SK-N-SH (cell line): ENCODE measurements at regions not wholly inside any gene's neighbourhood (a gene's known extent, or its start where the extent isn't known, plus 50 kb on each side); places are given as distances from the start of the nearest gene placed in this dataset.

ENCODE experiments used
- CTCF ChIA-PET: fragments of 300-600, 350-600 bp; formaldehyde crosslinking; extraction: SDS; loops from one replicate; lab custom pipeline; 2021; lab: Yijun Ruan, JAX
- POLR2A ChIA-PET: fragments of 350-600 bp; sonication (Branson Sonifier 250); formaldehyde crosslinking; extraction: SDS; loops from one replicate; lab custom pipeline; 2020; ENCODE audit warnings: antibody characterized with exemption, inconsistent platforms; lab: Yijun Ruan, JAX
- DNase-seq: peaks from one replicate; pipeline ENCODE4 v3.0.0; 2012
- H2AFZ ChIP-seq: fragments of 200-600 bp; sonication (generic); 2 replicates; pipeline ENCODE4 v1.8.1; 2016; ENCODE audit warnings: antibody characterized with exemption, mild to moderate bottlenecking, low read depth
- H3F3A ChIP-seq: fragments of 200-600 bp; sonication (generic); replicated peaks from 2 replicates; pipeline ENCODE3; 2016; ENCODE audit warnings: antibody characterized with exemption, mild to moderate bottlenecking; ENCODE audit not compliant: insufficient read depth
- H3K27ac ChIP-seq, 2 experiments: fragments of 200-500 bp in 1 of 2; fragments of 200-600 bp in 1 of 2; sonication (Bioruptor generic) in 1 of 2; sonication (generic), shearing (Covaris generic) in 1 of 2; 2 replicates each; pipeline versions ENCODE4 v1.5.1 to v1.6.1; 2014 to 2016; ENCODE audit warnings: low read depth in 2 of 2, inconsistent platforms in 1 of 2, low read length in 1 of 2, mild to moderate bottlenecking in 1 of 2, mixed read lengths in 1 of 2
- H3K27me3 ChIP-seq: fragments of 200-600 bp; sonication (generic), shearing (Covaris generic); 2 replicates; pipeline ENCODE4 v1.6.1; 2016; ENCODE audit warnings: mixed run types; ENCODE audit not compliant: insufficient read depth
- H3K36me3 ChIP-seq, 2 experiments: fragments of 200-500 bp in 1 of 2; fragments of 200-600 bp in 1 of 2; sonication (Bioruptor generic) in 1 of 2; sonication (generic) in 1 of 2; replicated peaks in 1 of 2; 2 replicates each; pipeline versions ENCODE3 to v1.5.1; 2014 to 2016; ENCODE audit warnings: low read length in 1 of 2, mild to moderate bottlenecking in 1 of 2; ENCODE audit not compliant: insufficient read depth in 2 of 2, control insufficient read depth in 1 of 2
- H3K4me1 ChIP-seq, 2 experiments: fragments of 200-500 bp in 1 of 2; fragments of 200-600 bp in 1 of 2; sonication (Bioruptor generic) in 1 of 2; sonication (generic), shearing (Covaris generic) in 1 of 2; 2 replicates each; pipeline versions ENCODE4 v1.5.1 to v1.6.1; 2014 to 2016; ENCODE audit warnings: low read depth in 1 of 2, low read length in 1 of 2, mixed run types in 1 of 2; ENCODE audit not compliant: insufficient read depth in 2 of 2, control insufficient read depth in 1 of 2
- H3K4me2 ChIP-seq: fragments of 200-600 bp; sonication (generic), shearing (Covaris generic); 2 replicates; pipeline ENCODE4 v1.6.1; 2017; ENCODE audit warnings: mixed run types
- H3K4me3 ChIP-seq, 2 experiments: fragments of 200-500 bp in 1 of 2; fragments of 200-600 bp in 1 of 2; sonication (Bioruptor generic) in 1 of 2; sonication (generic), shearing (Covaris generic) in 1 of 2; 2 replicates each; pipeline versions ENCODE4 v1.5.1 to v1.8.1; 2014 to 2016; ENCODE audit warnings: low read depth in 2 of 2, inconsistent platforms in 1 of 2, low read length in 1 of 2, mild to moderate bottlenecking in 1 of 2, mixed read lengths in 1 of 2, moderate library complexity in 1 of 2
- H3K79me2 ChIP-seq: fragments of 200-600 bp; sonication (generic); 2 replicates; pipeline ENCODE4 v1.8.1; 2017; ENCODE audit warnings: mild to moderate bottlenecking; ENCODE audit not compliant: insufficient read depth
- H3K9ac ChIP-seq: fragments of 200-600 bp; sonication (generic); 2 replicates; pipeline ENCODE4 v1.6.1; 2017; ENCODE audit warnings: mixed run types
- H3K9me2 ChIP-seq: fragments of 200-600 bp; sonication (generic); 2 replicates; pipeline ENCODE4 v1.6.1; 2017; ENCODE audit warnings: mixed run types
- H3K9me3 ChIP-seq: fragments of 200-600 bp; sonication (generic); 2 replicates; pipeline ENCODE4 v1.6.1; 2017; ENCODE audit warnings: mixed run types, mild to moderate bottlenecking, moderate library complexity
- H4K20me1 ChIP-seq: fragments of 200-600 bp; sonication (generic); 2 replicates; pipeline ENCODE4 v1.6.1; 2017; ENCODE audit warnings: mild to moderate bottlenecking, mixed run types; ENCODE audit not compliant: insufficient read depth
- CHD2 ChIP-seq: fragments of 150-350 bp; IDR thresholded peaks from 2 replicates; pipeline ENCODE4 v1.6.1; 2018; ENCODE audit warnings: low read length; ENCODE audit not compliant: partially characterized antibody
- CTCF ChIP-seq: fragments of 200-600 bp; sonication (generic); IDR thresholded peaks from 2 replicates; pipeline ENCODE4 v1.6.1; 2017; ENCODE audit warnings: antibody characterized with exemption, mild to moderate bottlenecking, moderate library complexity
- ELF1 ChIP-seq: IDR thresholded peaks from 2 replicates; pipeline ENCODE4 v1.4.0; 2012
- EP300 ChIP-seq, 2 experiments: IDR thresholded peaks; 2 replicates each; pipeline versions ENCODE4 v1.4.0 to v1.6.1; 2012; ENCODE audit warnings: borderline replicate concordance in 1 of 2, low read depth in 1 of 2, low read length in 1 of 2
- EZH2phosphoT487 ChIP-seq: fragments of 200-600 bp; sonication (generic); IDR thresholded peaks from 2 replicates; pipeline ENCODE4 v1.6.1; 2017; ENCODE audit warnings: low read depth, mixed run types, mild to moderate bottlenecking, antibody characterized with exemption, moderate library complexity, borderline replicate concordance
- GABPA ChIP-seq: IDR thresholded peaks from 2 replicates; pipeline ENCODE4 v1.4.0; 2012; ENCODE audit warnings: low read depth, mild to moderate bottlenecking
- GATA2 ChIP-seq: sonication (generic); formaldehyde crosslinking; IDR thresholded peaks from 2 replicates; pipeline ENCODE4 v1.5.0; 2020; ENCODE audit warnings: mild to moderate bottlenecking, missing genetic modification reagents
- IRF3 ChIP-seq: fragments of 150-350 bp; IDR thresholded peaks from 2 replicates; pipeline ENCODE4 v1.6.1; 2016; ENCODE audit warnings: mild to moderate bottlenecking, low read depth, low read length
- JUND ChIP-seq: IDR thresholded peaks from 2 replicates; pipeline ENCODE4 v1.4.0; 2012
- MEF2A ChIP-seq: IDR thresholded peaks from 2 replicates; pipeline ENCODE4 v1.4.0; 2012; ENCODE audit warnings: low read depth, borderline replicate concordance
- NRF1 ChIP-seq: IDR thresholded peaks from 2 replicates; pipeline ENCODE4 v1.6.1; 2012; ENCODE audit warnings: low read depth, mild to moderate bottlenecking, low read length
- REST ChIP-seq: IDR thresholded peaks from 2 replicates; pipeline ENCODE4 v1.6.1; 2012; ENCODE audit warnings: mild to moderate bottlenecking, low read depth, low read length, moderate library complexity
- RXRA ChIP-seq: IDR thresholded peaks from 2 replicates; pipeline ENCODE4 v1.4.0; 2012; ENCODE audit warnings: low read depth, mild to moderate bottlenecking, borderline replicate concordance
- TAF1 ChIP-seq: IDR thresholded peaks from 2 replicates; pipeline ENCODE4 v1.6.1; 2012; ENCODE audit warnings: low read depth, mild to moderate bottlenecking, low read length, moderate library complexity, borderline replicate concordance
- TCF12 ChIP-seq: IDR thresholded peaks from 2 replicates; pipeline ENCODE4 v1.4.0; 2012
- USF2 ChIP-seq: fragments of 150-350 bp; IDR thresholded peaks from 2 replicates; pipeline ENCODE4 v1.6.1; 2017; ENCODE audit warnings: antibody characterized with exemption, low read length, low read depth, borderline replicate concordance
- YY1 ChIP-seq: IDR thresholded peaks from 2 replicates; pipeline ENCODE4 v1.4.0; 2012; ENCODE audit warnings: low read depth, mild to moderate bottlenecking
- ZBTB33 ChIP-seq: IDR thresholded peaks from 2 replicates; pipeline ENCODE4 v1.4.0; 2012; ENCODE audit warnings: low read depth, borderline replicate concordance
- WGBS: methylation state at CpG from one replicate; pipeline ENCODE4 v1.1.6; 2017; ENCODE audit warnings: low lambda C conversion rate; 5-methylcytosine and 5-hydroxymethylcytosine counted together

- H3K4me1 ChIP-seq: no peaks in the 10 kb centered on the region
- no peaks in the 10 kb centered on the region for H3K27me3 ChIP-seq
- no peak for DNase-seq
- no peaks in the 10 kb centered on the region for H4K20me1 ChIP-seq
- H3F3A ChIP-seq: no peaks in the 10 kb centered on the region
- no peaks in the 10 kb centered on the region for H3K9me2 ChIP-seq
- no peak overlapping the region for H3K4me2 ChIP-seq
- WGBS: 81% methylated on average over 9 of the region's 9 CpGs
- H3K27ac ChIP-seq: no peak overlapping the region
- H2AFZ ChIP-seq: no peak overlapping the region
- POLR2A ChIA-PET: no interaction called here
- TF ChIP-seq NRF1 (no peak), EP300 (IDR thresholded peaks at IDR 0.05; ENCODE audit: borderline replicate concordance in 1 of 2, low read depth in 1 of 2, low read length in 1 of 2) (no peak), IRF3 (no peak), EZH2phosphoT487 (no peak), TAF1 (no peak), MEF2A (no peak), JUND (no peak), RXRA (no peak), GATA2 (CRISPR knock-in tag) (no peak), ELF1 (no peak), GABPA (no peak), ZBTB33 (no peak), YY1 (no peak), REST (no peak), CTCF (no peak), TCF12 (no peak), CHD2 (no peak), USF2 (no peak)
- H3K9ac ChIP-seq: no peak overlapping the region
- no peaks in the 10 kb centered on the region for H3K9me3 ChIP-seq
- CTCF ChIA-PET: no interaction called here
- H3K4me3 ChIP-seq: no peak overlapping the region
- no peaks in the 10 kb centered on the region for H3K36me3 ChIP-seq
- H3K79me2 ChIP-seq: no peaks in the 10 kb centered on the region
These were observed 300.2 kb downstream of the MN1 start for GRCh38 chr22:27501191-27501936.
